ENCODE measurements at regions not wholly inside any gene's neighbourhood (a gene's known extent, or its start where the extent isn't known, plus 50 kb on each side); places are given as distances from the start of the nearest gene placed in this dataset.

DNA sequence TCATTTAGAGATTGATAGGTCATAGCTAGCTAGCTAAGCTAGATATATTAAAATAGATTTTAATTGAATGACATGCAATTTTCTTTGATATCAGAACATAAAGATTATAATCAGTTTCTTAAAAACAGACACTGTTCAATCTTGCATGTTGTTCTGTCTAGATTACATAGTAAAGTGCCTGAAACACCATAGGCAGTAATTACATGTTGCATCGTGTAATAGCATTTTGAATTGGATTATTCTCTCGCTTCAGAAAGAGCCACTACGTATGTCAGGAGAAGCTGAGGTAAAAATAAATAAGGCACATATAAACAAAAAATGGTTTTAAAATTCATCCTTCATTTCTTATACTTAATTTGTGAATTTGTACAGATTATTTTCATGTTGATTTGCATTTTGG, 148.0 kb upstream of the CDH12 start:
- TF ChIP-seq, protein P1, sequence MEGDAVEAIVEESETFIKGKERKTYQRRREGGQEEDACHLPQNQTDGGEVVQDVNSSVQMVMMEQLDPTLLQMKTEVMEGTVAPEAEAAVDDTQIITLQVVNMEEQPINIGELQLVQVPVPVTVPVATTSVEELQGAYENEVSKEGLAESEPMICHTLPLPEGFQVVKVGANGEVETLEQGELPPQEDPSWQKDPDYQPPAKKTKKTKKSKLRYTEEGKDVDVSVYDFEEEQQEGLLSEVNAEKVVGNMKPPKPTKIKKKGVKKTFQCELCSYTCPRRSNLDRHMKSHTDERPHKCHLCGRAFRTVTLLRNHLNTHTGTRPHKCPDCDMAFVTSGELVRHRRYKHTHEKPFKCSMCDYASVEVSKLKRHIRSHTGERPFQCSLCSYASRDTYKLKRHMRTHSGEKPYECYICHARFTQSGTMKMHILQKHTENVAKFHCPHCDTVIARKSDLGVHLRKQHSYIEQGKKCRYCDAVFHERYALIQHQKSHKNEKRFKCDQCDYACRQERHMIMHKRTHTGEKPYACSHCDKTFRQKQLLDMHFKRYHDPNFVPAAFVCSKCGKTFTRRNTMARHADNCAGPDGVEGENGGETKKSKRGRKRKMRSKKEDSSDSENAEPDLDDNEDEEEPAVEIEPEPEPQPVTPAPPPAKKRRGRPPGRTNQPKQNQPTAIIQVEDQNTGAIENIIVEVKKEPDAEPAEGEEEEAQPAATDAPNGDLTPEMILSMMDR (IDR thresholded peaks at IDR 0.05; ENCODE audit: insufficient read depth, low read length, poor library complexity, severe bottlenecking): no peak
- TF ChIP-seq EZH2phosphoT487 (conservative IDR thresholded peaks at IDR 0.05; ENCODE audit: low read length): no peak

All from SU-DHL-6 (cell line).